Dedifferentiated amniotic fluid mesenchymal stem cell (primary cell): ENCODE measurements at regions not wholly inside any gene's neighbourhood (a gene's known extent, or its start where the extent isn't known, plus 50 kb on each side); places are given as distances from the start of the nearest gene placed in this dataset.
A peak's percentile ranks its signal among the peaks of the same experiment; 100 is the strongest.
"Not testable (repeated sequence)": the region's sequence is repeated elsewhere in the genome, so short reads cannot be mapped to it uniquely, and the experiment has no call there.

Source experiments
- DNase-seq: peaks from one replicate; pipeline ENCODE4 v3.0.0-alpha.2; 2016; ENCODE audit errors: extremely low spot score

DNA sequence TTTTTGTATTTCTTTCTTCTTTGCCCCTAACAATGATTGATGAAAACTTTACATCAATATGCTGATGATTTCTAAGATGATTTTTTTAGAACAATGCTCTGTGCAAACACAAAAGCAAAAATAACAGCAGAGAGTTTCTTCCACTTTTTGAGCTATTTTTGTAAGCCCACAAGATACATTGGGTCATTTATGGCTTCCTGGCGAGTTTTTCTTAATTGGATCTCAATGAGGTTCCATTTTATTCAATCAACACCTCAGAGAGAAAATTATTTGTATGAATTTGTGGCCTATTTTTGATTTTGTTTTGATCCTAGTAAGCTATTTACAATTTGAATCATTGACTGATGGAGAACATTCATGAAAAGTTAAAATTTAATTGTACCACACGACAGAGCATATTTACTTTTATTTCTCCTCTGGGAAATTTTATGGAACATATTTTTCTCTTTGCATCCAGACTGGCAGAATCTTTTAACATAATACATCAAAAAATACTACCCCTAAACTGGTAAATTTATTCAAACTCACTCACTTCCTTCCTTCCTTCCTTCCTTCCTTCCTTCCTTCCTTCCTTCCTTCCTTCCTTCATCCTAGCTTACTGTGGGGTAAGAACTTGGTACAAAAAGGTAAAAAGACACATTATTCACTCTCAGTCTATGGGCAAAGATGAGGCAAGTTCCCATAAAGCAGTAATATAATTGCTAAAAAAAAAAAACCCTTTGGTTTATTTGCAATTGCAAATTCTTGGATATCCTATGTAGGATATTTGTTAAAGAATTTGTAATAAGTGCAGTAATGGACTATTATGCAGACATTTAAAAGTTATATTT lies 710.4 kb downstream of the SLC4A3 start:
- no peak for DNase-seq

DNA sequence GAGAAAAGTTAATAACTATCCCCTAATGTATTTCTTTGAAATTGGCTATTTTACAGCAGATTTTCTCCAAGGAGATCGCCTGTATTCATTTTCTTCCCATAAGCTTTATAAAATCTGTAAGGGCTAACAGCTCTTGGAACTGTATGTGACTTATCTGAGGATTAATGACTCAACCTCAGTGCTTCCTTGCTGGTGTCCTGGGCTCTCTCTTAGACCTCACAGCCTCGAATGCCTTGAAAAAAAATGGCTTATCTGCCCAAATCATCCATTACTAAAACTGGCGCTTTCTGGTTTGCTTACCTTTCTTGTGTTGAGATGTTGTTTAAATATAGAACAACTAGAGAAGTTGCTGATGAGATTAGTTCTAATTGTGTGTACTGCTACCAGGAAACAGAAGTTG lies 713.6 kb downstream of the SLC4A3 start:
- DNase-seq = no peak

DNA sequence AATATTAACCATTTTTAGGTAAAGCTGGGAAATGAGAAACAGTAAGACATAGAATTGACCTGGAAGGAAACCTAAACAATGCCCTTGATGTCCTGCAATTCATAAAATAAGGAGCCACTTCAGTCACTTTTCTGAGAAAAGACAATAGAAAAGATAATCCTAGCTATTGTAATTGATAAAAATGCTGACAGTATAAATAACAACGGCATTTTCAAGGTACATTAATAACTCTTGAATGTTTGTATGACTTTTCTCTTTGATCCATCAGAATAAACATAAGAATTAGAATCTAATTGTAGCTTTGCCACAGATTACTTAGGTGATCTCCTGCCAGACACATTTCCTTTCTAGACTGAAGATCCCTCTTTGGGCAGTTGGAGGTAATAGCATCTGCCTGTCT lies 719.5 kb downstream of the SLC4A3 start:
- no peak for DNase-seq

DNA sequence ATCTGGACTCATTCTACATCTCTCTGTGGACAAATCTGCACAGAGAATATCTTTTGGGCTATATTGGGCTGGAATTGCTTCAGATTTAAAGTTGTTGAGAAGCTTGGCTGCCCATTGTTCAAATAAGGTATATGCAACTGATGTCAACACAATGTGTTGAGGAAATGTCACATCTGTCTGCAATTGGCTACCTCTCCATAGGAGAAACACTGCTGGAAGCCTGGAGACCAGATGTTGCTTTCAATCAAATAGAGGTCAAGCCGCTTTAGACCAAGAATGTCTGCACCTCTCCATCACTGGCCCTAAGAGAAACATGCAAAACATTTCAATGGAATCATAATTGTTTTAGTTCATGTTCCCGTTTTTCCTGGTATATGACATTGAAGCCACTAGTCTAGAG lies 720.2 kb downstream of the SLC4A3 start:
- DNase-seq = no peak

DNA sequence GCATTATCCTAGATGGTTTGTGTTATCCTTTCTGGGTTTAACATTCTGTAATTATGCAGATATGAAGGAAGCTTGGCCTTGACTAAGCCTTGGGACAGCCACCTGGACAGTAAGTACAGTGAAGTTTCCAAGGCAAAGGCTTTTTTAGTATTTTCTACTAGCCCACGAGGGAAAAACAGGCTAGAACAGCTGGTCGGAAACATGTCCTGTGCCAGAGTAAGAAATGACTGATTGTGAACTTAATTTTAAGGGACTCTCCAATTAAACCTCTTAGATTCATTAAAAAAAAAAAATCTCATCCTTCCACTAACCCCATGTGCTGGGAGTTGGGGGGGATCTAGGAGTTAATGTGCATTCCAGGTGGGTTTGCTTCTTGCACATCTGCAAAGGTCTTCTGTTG lies 720.8 kb downstream of the SLC4A3 start:
- no peak for DNase-seq

DNA sequence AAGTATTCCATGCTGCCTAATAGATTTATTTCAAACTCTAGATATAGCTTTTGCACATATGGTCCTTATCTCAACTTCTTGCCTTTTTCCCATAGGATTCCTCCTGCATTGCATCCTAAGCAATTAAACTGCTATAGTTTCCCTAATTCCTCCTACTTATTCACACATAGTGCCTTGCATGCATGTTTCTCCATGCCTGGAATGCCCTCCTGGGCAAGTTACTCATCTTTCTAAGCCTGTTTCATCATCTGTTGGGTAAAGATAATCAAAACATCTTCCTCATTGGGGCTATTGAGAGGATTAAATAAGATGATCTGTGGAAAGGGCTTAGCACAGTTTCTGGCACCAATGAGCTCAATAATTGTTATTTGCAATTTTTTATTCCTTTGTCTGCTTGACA lies 726.5 kb downstream of the SLC4A3 start:
- no peak for DNase-seq

DNA sequence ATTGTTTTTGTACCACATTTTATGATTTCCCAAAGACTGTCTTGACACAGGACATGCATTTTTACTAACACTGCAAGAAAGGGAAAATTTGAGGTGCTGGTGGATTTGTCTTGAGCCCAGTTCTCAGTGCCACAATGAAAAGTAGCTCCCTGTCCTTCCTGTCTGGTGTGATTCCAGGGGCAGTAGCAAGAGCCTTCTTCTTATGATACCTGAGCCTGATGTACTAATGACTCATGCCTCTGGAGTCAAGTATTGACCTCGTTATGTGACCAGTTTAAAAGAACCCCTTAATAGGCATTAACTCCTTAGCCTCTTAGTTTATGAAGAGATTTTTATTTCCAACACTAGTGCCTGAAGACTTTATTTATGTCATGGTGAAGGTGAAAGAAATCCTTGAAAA lies 728.6 kb downstream of the SLC4A3 start:
- DNase-seq = no peak

DNA sequence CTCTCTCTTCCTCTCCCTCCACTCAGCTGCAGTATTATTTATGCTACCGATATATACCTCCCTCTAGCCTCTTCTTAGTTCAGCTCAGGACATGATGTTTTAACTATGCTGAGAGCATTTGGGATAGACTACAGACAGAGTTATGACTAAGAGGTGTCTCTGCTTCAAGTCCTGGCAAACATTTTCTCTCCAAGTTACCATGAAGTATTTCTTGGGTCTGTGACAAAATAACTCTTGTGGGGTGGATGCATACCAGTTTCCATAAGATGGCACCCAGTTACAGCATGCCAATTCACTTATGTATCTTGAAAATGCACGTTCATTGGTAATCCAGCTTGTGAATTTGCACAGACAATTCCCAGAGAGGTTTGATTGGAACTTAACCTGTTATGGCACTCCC lies 737.6 kb downstream of the SLC4A3 start:
- DNase-seq = peak; percentile 90

DNA sequence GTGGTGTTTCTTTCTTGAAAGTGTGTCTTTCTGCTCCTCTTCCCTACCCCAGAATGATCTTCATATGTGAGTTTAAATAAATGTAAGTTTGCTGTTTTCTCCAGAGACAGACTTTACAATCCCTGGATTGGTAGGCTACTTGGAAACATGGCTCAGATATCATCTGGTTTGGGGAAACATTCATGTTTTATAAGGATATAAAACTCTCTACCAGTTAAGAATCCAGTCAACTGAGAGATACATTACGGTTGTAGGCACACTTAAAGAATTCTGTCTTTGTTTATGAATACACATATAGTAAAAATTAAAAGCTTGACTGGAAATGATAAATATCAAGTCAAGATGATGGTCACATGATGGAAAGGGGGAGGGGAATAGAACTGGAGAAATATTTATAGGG lies 739.3 kb downstream of the SLC4A3 start:
- DNase-seq = no peak

DNA sequence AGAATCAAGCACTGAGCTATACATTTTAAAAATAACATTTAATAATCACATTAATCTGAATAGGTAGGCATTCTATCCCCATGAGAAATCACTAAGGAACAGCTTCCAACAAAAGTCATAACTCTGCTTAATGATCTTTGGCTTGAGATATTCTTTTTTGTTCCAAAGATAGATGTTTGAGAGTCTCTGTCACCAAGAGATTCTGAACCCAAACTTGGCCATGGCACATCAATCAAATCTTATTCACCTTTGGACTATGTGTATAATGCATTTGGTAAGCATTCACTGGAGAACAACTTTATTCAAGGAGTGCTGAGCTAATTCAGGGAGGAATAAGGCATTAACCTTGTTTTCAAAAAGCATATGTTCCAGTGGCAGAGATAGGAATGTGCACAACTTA lies 743.3 kb downstream of the SLC4A3 start:
- DNase-seq = no peak

DNA sequence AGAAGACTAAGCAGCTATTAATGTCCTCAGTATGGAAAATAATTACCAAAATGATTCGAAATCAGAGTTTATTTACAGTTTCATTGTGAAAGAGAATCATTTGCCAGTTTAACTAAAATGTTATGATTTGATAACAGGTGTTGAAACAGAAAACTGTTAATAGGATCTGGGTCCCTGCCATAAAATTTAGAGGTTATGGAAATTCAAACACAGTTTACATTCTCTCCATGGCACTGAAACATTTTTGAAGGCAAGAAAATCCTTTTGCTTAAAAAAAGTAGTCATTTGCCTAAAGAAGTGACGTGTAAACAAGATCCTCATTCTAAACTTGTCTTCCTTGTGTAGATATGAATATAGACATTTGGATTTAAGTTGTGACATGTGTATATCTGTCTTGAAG lies 743.8 kb downstream of the SLC4A3 start:
- no peak for DNase-seq

DNA sequence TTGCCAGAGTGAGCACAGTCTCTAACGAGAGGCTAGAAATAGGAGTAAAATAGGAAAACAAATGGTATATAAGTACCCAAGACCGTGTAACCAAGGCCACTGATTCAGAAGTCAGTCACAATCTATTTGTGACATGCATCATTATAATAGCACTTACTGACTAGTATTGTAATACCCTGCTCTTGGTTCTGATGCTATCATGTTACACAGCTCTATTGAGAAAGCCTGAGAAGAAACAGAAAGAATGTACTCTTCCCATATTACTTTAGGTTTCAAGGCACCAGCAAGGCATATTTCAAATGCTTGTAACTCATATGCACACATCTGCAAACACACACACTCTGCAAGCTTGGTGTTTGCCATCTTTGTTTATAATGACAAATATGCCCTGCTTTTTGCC lies 746.4 kb downstream of the SLC4A3 start:
- peak; percentile 64 for DNase-seq

DNA sequence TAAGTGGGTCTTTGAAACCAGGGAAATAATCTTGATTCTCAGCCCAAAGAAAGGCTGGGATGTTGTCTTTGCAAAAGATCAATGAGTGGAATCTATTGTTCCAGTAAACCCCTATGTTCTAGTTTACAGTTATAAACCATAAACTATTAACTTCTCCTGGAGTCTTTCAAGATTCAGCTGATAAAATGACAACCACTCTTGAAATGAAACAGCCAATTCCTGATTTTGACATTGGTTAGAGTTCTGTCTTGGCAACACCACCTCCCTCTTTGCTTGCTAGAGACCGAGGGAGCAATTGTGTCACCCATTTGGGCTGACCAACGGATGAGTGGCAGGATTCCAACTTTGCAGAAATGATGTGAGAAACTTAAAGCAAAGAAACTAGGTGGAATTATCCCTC lies 746.9 kb downstream of the SLC4A3 start:
- DNase-seq = no peak

DNA sequence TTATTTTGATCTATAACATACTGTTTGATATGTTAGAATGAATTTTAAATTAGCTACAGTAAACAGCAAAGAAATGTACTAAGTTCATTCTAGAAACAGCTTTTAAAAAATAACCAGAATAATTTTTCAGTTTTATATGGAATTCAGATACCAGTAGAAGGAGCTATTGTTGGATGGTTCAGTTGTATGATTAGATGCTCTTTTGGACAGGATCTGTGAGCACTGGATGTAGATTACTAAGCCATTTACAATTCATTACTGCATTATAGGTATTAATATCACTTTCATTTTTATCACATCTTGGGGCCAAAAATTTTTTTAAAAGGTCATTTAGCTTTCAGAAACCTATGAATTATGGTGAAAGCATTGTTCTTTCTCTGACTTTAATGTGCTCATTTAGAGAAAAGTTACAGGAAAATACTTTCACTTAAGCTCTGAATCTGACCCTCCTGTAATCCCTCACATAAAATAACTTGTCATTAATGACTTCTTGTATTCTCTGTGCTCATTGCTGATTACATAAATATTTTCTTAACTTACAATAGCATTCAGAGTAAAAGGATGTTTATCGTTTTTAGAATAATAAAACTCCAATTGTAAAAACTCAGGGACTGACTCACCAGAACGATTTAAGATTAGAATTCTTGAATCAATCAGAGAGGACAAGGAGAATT lies 750.2 kb downstream of the SLC4A3 start:
- no peak for DNase-seq

DNA sequence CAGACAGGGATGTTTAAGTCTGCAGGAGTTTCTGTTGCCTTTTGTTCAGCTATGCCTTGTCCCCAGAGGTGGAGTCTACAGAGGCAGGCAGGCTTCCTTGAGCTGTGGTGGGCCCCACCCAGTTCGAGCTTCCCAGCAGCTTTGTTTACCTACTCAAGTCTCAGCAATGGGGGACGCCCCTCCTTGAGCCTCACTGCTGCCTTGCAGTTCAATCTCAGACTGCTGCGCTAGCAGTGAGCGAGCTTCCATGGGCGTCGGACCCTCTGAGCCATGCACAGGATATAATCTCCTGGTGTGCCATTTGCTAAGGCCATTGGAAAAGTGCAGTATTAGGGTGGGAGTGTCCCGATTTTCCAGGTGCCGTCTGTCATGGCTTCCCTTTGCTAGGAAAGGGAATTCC lies 760.3 kb downstream of the SLC4A3 start:
- DNase-seq = not testable (repeated sequence)

DNA sequence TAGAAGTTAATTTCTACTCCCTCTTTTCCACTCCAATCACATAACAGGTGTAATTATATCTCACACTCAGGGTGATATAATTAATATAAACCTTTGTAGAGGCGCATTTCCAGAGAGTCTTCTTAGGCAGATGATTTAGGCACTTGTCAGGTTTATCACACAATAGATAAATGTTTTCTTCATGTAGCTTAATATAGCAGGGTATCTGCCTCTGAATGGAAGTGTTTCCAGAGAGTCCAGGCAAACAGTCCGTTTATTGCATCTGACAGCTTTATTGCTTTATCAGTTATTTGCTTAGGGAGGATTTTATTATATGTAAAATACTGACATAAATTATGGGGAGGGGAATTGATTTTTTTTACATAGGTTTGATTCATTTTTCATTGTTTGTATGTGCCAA lies 766.3 kb downstream of the SLC4A3 start:
- no peak for DNase-seq

DNA sequence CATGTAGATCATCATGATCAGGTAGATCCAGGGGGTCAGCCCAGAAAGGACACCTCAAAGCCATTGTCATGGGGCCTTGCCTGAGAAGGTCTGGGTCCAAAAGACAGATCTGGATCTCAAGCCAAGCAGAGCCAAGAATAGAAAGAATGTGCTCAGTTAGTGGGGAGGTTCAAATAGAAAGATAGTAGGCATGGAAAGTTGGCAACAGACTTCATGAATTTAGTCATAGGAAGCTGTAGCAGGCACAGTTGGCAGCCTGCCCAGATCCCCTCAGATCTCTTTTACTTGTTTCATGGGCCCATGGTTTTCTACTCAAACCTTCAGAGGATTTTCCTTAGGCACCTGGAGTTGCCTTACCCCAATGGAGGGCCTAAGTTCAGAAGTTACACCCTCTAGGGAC lies 767.0 kb downstream of the SLC4A3 start:
- no peak for DNase-seq

DNA sequence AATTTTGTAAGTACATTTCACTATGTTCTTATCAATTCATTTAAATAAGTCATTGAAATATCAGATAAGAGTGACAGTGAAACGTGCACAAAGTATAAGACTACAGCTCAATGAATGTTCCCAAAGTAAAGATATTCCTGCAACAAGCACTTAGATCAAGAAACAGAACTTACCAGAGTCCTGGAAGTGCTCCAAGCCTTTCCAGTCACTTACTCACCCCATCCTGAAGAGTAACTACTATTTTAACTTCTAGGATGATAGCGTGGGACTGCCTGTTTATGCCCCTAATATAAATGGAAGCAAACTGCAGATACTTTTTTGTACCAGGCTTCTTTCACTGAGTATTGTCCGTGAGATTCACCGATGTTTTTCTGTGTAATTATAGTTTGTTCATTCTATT lies 768.9 kb downstream of the SLC4A3 start:
- DNase-seq = no peak

DNA sequence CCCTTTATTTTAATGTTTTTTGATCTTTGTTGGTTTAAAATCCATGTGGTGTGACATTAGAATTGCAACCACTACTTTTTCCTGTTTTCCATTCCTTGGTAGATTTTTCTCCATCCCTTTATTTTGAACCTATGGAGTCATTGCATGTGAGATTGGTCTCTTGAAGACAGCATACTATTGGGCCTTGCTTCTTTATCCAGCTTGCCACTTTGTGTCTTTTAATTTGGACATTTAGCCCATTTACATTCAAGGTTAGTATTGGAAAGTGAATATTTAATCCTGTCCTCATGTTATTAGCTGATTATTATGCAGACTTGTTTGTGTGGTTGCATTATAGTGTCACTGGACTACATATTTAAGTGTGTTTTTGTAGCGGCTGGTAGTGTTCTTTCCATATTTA lies 782.9 kb downstream of the SLC4A3 start:
- DNase-seq = no peak

DNA sequence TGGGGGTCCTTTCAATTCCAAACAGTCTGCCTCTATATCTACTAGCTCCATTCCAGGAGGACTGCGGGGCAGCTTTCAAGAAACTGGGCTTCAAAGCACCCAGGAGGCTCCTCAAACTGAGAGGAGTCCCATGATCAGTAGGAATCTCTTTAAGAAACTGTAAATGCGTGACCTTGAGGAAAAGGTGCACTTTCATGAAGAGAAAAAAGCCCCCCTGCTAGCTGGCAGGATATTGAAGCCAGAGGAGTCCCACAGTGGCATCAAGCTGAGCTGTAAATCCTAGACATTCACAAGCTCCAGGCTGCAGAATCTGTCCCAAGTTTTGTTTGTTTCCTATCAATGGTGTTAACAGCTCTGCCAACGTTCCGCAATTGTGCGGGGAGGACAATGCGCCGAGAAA lies 790.1 kb downstream of the SLC4A3 start:
- DNase-seq = no peak

DNA sequence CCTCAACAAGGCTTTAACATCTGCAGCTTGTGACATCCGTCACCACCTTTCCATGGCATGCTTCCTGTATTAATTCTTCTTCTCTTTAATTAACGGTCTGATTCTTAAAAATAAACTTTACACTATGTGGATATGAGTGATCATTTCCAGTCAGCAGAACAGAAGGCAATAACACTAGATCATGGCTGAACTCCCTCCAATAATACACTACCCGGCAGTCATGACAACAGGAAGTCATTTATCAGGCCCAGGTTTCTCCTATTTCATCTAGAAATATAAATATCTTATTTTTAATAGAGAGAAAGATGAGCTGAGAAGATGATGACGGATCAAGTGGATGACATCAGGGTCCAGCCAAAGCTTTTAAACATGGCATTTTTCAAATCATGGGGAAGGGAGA lies 792.2 kb downstream of the SLC4A3 start:
- DNase-seq = no peak

DNA sequence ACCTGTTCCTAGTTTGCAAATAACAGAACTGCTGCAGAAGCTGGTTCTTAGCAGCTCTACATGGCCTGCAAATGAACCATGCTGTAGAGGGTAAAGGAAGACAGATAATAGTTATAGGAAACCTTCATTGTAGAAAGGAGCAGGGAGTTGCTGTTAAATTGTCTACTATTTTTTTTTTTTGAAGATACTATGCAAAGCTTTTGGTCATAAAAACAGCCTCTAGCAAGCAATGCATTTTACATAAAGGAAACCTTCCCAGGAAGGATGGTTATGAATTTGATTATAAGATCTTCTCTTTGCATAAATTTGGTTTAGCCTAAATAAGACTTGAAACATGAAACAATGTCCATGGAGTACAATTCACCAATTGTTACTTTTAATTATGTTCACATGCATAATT lies 793.4 kb downstream of the SLC4A3 start:
- no peak for DNase-seq

DNA sequence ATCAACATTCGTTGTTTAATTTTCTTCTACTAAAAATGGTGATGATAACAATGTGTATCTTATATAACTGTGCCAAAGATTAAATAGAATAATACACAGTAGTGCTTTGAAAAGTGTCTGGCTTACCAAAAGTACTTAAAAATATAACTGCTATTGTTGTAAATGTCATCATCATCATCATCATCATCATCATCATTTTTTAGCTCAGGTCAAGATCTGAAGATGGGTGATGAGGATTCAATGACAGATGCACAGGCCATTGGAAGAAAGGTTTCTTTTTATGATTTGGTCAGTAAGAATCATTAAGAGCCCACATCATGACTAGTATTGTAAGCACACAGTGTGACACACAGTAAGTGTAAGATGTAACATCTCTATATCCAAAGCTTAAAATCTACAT lies 795.2 kb downstream of the SLC4A3 start:
- DNase-seq = no peak

DNA sequence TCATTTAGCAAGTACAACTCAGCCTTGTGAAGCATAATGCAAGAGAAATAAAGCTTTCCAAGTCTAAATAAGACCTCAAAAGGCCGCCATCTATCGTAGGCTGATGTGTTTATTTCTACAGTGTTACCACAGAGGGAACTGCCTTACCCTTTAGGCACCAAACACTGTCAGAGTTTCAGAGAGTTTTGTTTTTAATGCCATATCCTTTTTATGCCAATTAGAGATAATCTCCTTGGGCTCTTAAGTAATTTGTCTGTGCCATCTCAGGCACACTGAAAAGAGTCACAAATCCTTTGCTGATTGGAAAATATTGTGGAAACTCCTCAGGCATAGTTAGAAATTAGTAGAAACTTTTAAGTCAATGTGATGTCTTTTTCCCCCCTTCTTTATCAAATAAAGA lies 797.1 kb downstream of the SLC4A3 start:
- no peak for DNase-seq
